PC-3 (cell line): ENCODE measurements at regions not wholly inside any gene's neighbourhood (a gene's known extent, or its start where the extent isn't known, plus 50 kb on each side); places are given as distances from the start of the nearest gene placed in this dataset.

Experiments
- ATAC-seq: fragments of 200-7000 bp; cut with Tn5 transposase; 2 replicates; pipeline ENCODE4 v1.9.1; 2020; ENCODE audit warnings: mild to moderate bottlenecking, moderate library complexity
- BruUV-seq: library from RNA; stranded (reverse); fragments of 400-500 nt; replicated peaks from 2 replicates; lab custom pipeline; 2021; lab: Mats Ljungman, UMichigan
- CTCF ChIA-PET: fragments of 300-600 bp; sonication (Branson Sonifier 250); formaldehyde crosslinking; loops from one replicate; lab custom pipeline; 2022; ENCODE audit warnings: antibody characterized with exemption; lab: Charles Lee
- POLR2A ChIA-PET: fragments of 300-600 bp; sonication (Branson Sonifier 250); formaldehyde crosslinking; loops from one replicate; lab custom pipeline; 2022; ENCODE audit warnings: antibody characterized with exemption; ENCODE audit not compliant: unreplicated experiment; lab: Charles Lee
- DNase-seq: peaks from one replicate; pipeline ENCODE4 v3.0.0-alpha.2; 2015
- H2AFZ ChIP-seq: fragments of 300-600 bp; sonication (generic); 2 replicates; pipeline ENCODE4 v1.6.0; 2016; ENCODE audit warnings: antibody characterized with exemption, low read length
- H3F3A ChIP-seq: fragments of 300-600 bp; sonication (generic); one replicate; pipeline ENCODE4 v1.6.0; 2017; ENCODE audit warnings: antibody characterized with exemption, low read length, control low read depth, mild to moderate bottlenecking; ENCODE audit not compliant: unreplicated experiment
- H3K27ac ChIP-seq: fragments of 300-600 bp; sonication (generic); 2 replicates; pipeline ENCODE4 v1.5.1; 2016; ENCODE audit warnings: mild to moderate bottlenecking, low read length
- H3K27me3 ChIP-seq: fragments of 300-600 bp; sonication (generic); 2 replicates; pipeline ENCODE4 v1.6.1; 2016; ENCODE audit warnings: low read length, mixed read lengths
- H3K36me3 ChIP-seq: fragments of 300-600 bp; sonication (generic); 2 replicates; pipeline ENCODE4 v1.6.1; 2016; ENCODE audit warnings: low read depth, mixed run types, low read length, mixed read lengths
- H3K4me1 ChIP-seq: fragments of 300-600 bp; sonication (generic); 2 replicates; pipeline ENCODE4 v1.5.1; 2016; ENCODE audit warnings: low read length; ENCODE audit not compliant: insufficient read depth
- H3K4me2 ChIP-seq: fragments of 300-600 bp; sonication (generic); 2 replicates; pipeline ENCODE4 v1.6.0; 2016; ENCODE audit warnings: low read length
- H3K4me3 ChIP-seq: fragments of 300-600 bp; sonication (generic); 2 replicates; pipeline ENCODE4 v1.5.1; 2016; ENCODE audit warnings: mild to moderate bottlenecking, low read length, mixed read lengths
- H3K79me2 ChIP-seq: fragments of 300-600 bp; sonication (generic); 2 replicates; pipeline ENCODE4 v1.6.1; 2017; ENCODE audit warnings: low read length, mixed read lengths
- H3K9ac ChIP-seq: fragments of 300-600 bp; sonication (generic); 2 replicates; pipeline ENCODE4 v1.6.0; 2016; ENCODE audit warnings: mild to moderate bottlenecking, low read length
- H3K9me2 ChIP-seq: fragments of 300-600 bp; sonication (generic); replicated peaks from 2 replicates; pipeline ENCODE4 v1.6.1; 2016; ENCODE audit warnings: mixed run types, low read length, mixed read lengths
- H3K9me3 ChIP-seq: fragments of 300-600 bp; sonication (generic); 2 replicates; pipeline ENCODE4 v1.6.1; 2016; ENCODE audit warnings: low read length, mixed read lengths
- H4K20me1 ChIP-seq: fragments of 300-600 bp; sonication (generic); 2 replicates; pipeline ENCODE4 v1.6.1; 2016; ENCODE audit warnings: low read length, mixed read lengths
- CTCF ChIP-seq: fragments of 300-600 bp; sonication (generic); conservative IDR thresholded peaks from 2 replicates; pipeline ENCODE4 v1.5.1; 2017; ENCODE audit warnings: antibody characterized with exemption, low read depth, mild to moderate bottlenecking, low read length
- EZH2 ChIP-seq: fragments of 300-600 bp; sonication (generic); IDR thresholded peaks from one replicate; pipeline ENCODE4 v1.6.1; 2017; ENCODE audit warnings: antibody characterized with exemption, mild to moderate bottlenecking, low read length; ENCODE audit not compliant: unreplicated experiment
- EZH2phosphoT487 ChIP-seq: fragments of 300-600 bp; sonication (generic); IDR thresholded peaks from 2 replicates; pipeline ENCODE4 v1.6.1; 2018; ENCODE audit warnings: mild to moderate bottlenecking, antibody characterized with exemption, low read length, borderline replicate concordance
- intact Hi-C: fragments of 100-400 bp; cut with micrococcal nuclease; formaldehyde crosslinking; loops from 2 replicates; pipeline ENCODE4 v1.9.0; 2023

- POLR2A ChIA-PET: no interaction called here
- H3K4me1 ChIP-seq: no peaks in the 10 kb centered on the region
- no TSS peak for BruUV-seq
Observed at GRCh38 chr10:44587488-44588318, 202.8 kb upstream of the CXCL12 start.

GRCh38 chr10:44589181-44589943 is 204.5 kb upstream of the CXCL12 start:
- TF ChIP-seq EZH2phosphoT487: no peak
- no peak for TF ChIP-seq EZH2
- TF ChIP-seq CTCF: no peak; the same call in 1 of the 2 replicates
- H2AFZ ChIP-seq: no peak overlapping the region
- intact Hi-C loops: no loop called here
- ATAC-seq (no peak), DNase-seq (no peak)
- H3K27me3 ChIP-seq: peaks cover 57% of the 10 kb centered on the region
- no peaks in the 10 kb centered on the region for H3K36me3 ChIP-seq
- no peak overlapping the region for H3K27ac ChIP-seq
- no peaks in the 10 kb centered on the region for H3K9me3 ChIP-seq
- BruUV-seq: no TSS peak
- H3K9ac ChIP-seq: no peak overlapping the region
- ChIA-PET CTCF (no interaction called here), POLR2A (no interaction called here)
- H3K79me2 ChIP-seq: no peaks in the 10 kb centered on the region
- H3K9me2 ChIP-seq: no peaks in the 10 kb centered on the region
- no peak overlapping the region for H3K4me3 ChIP-seq
- peaks cover 6% of the 10 kb centered on the region; the same call in 1 of the 2 replicates for H3K4me1 ChIP-seq
- H4K20me1 ChIP-seq: no peaks in the 10 kb centered on the region
- H3K4me2 ChIP-seq: no peak overlapping the region
- no peaks in the 10 kb centered on the region for H3F3A ChIP-seq

More at GRCh38 chr10:44587488-44588318, 202.8 kb upstream of the CXCL12 start:
- no peak overlapping the region for H3K9ac ChIP-seq
- CTCF ChIA-PET: no interaction called here
- DNase-seq (no peak), ATAC-seq (no peak)
- no peaks in the 10 kb centered on the region for H3K36me3 ChIP-seq
- H3F3A ChIP-seq: no peaks in the 10 kb centered on the region
- peaks cover 44% of the 10 kb centered on the region for H3K27me3 ChIP-seq
- H3K4me2 ChIP-seq: no peak overlapping the region
- no peak overlapping the region for H2AFZ ChIP-seq
- no peaks in the 10 kb centered on the region for H4K20me1 ChIP-seq
- TF ChIP-seq EZH2 (no peak), EZH2phosphoT487 (no peak), CTCF (no peak)
- intact Hi-C loops: no loop called here
- no peak overlapping the region for H3K4me3 ChIP-seq
- H3K9me3 ChIP-seq: no peaks in the 10 kb centered on the region
- H3K27ac ChIP-seq: no peak overlapping the region
- no peaks in the 10 kb centered on the region for H3K9me2 ChIP-seq
- no peaks in the 10 kb centered on the region for H3K79me2 ChIP-seq
